Ovary (tissue), 7 donors: ENCODE measurements at regions not wholly inside any gene's neighbourhood (a gene's known extent, or its start where the extent isn't known, plus 50 kb on each side); places are given as distances from the start of the nearest gene placed in this dataset.

Experiments
- DNase-seq, 5 donors: peaks; one replicate each; pipeline ENCODE4 v3.0.0-alpha.2; 2019 to 2020
- H3K27ac ChIP-seq, 2 donors: fragments of 200-600 bp; one replicate each; pipeline versions ENCODE4 v1.5.1 to v1.8.0; 2019 to 2022
- H3K27me3 ChIP-seq: fragments of 200-600 bp; one replicate; pipeline ENCODE4 v1.8.0; 2022
- H3K36me3 ChIP-seq: fragments of 200-600 bp; sonication (generic); one replicate; pipeline ENCODE4 v1.5.1; 2019
- H3K4me1 ChIP-seq: one replicate; pipeline ENCODE4 v1.8.1; 2013; ENCODE audit warnings: mild to moderate bottlenecking, moderate library complexity; ENCODE audit not compliant: insufficient read depth
- H3K4me3 ChIP-seq: fragments of 200-600 bp; sonication (generic); one replicate; pipeline ENCODE4 v1.5.1; 2017
- H3K9me3 ChIP-seq, 2 donors: fragments of 200-600 bp in 1 of 2; sonication (generic) in 1 of 2; one replicate each; pipeline versions ENCODE4 v1.5.1 to v1.8.1; 2013 to 2019; ENCODE audit warnings: mild to moderate bottlenecking in 1 of 2, moderate library complexity in 1 of 2
- EP300 ChIP-seq: sonication (generic); formaldehyde crosslinking; IDR thresholded peaks from one replicate; pipeline ENCODE4 v1.6.1; 2017; ENCODE audit warnings: antibody characterized with exemption
- POLR2A ChIP-seq: fragments of 450-650 bp; IDR thresholded peaks from one replicate; pipeline ENCODE4 v1.6.1; 2017; ENCODE audit warnings: antibody characterized with exemption, mild to moderate bottlenecking, moderate library complexity
- WGBS, 3 donors: extraction: QIAGEN DNeasy Blood & Tissue Kit in 1 of 3; methylation state at CpG; one replicate each; pipeline versions ENCODE4 v1.1.5 to v1.1.7; 2013 to 2017; 5-methylcytosine and 5-hydroxymethylcytosine counted together
- intact Hi-C, 4 donors: fragments of 100-400 bp; cut with DNase I; formaldehyde crosslinking; loops; one replicate each; pipeline versions ENCODE4 v1.11.0 to v1.15.1; 2022 to 2023
- TF ChIP-seq, protein P1 (sequence below), 3 donors: fragments of 450-650 bp in 2 of 3; fragments of 200-600 bp in 1 of 3; IDR thresholded peaks; one replicate each; pipeline versions ENCODE4 v1.5.1 to v1.8.0; 2016 to 2022; ENCODE audit warnings: antibody characterized with exemption in 3 of 3, mild to moderate bottlenecking in 1 of 3
- donor health status: DM: no; HTN: no; CAD: no; lungs with moderate emphysema.
- donor health status: DM: no; HTN: no; CAD: no.
- donor health status: Bipolar disorder and iron deficiency.
- donor health status: DM: no; HTN: no; CAD: no.
- donor health status: DM: yes; HTN: yes; CAD: no.

GRCh38 chrX:129233786-129234185, 289.5 kb downstream of the SMARCA1 start:
- 56 to 65% (median 57%) methylated on average over 1 of the region's 1 CpG for WGBS, 3 donors

GRCh38 chrX:129230850-129231512, 292.3 kb downstream of the SMARCA1 start:
- Histone ChIP-seq H3K36me3 (no peaks in the 10 kb centered on the region), H3K4me1 (no peaks in the 10 kb centered on the region), H3K27me3 (no peaks in the 10 kb centered on the region), H3K9me3 (no peaks in the 10 kb centered on the region), H3K27ac (no peak overlapping the region), H3K4me3 (no peak overlapping the region)
- intact Hi-C loops = no loop called here
- DNase-seq = no peak
- TF ChIP-seq POLR2A (no peak), EP300 (no peak)
- TF ChIP-seq, protein P1, sequence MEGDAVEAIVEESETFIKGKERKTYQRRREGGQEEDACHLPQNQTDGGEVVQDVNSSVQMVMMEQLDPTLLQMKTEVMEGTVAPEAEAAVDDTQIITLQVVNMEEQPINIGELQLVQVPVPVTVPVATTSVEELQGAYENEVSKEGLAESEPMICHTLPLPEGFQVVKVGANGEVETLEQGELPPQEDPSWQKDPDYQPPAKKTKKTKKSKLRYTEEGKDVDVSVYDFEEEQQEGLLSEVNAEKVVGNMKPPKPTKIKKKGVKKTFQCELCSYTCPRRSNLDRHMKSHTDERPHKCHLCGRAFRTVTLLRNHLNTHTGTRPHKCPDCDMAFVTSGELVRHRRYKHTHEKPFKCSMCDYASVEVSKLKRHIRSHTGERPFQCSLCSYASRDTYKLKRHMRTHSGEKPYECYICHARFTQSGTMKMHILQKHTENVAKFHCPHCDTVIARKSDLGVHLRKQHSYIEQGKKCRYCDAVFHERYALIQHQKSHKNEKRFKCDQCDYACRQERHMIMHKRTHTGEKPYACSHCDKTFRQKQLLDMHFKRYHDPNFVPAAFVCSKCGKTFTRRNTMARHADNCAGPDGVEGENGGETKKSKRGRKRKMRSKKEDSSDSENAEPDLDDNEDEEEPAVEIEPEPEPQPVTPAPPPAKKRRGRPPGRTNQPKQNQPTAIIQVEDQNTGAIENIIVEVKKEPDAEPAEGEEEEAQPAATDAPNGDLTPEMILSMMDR (IDR thresholded peaks at IDR 0.05) = no peak
- 38 to 56% (median 49%) methylated on average over 5 of the region's 5 CpGs for WGBS, 3 donors

More at GRCh38 chrX:129233786-129234185, 289.5 kb downstream of the SMARCA1 start:
- no peaks in the 10 kb centered on the region for H3K36me3 ChIP-seq
- no peak overlapping the region for H3K27ac ChIP-seq
- H3K4me1 ChIP-seq = no peaks in the 10 kb centered on the region
- no peak for DNase-seq
- H3K4me3 ChIP-seq = no peak overlapping the region
- H3K9me3 ChIP-seq = no peaks in the 10 kb centered on the region
- H3K27me3 ChIP-seq = no peaks in the 10 kb centered on the region
- no peak for TF ChIP-seq POLR2A
- no peak for TF ChIP-seq EP300
- intact Hi-C loops = no loop called here

DNA sequence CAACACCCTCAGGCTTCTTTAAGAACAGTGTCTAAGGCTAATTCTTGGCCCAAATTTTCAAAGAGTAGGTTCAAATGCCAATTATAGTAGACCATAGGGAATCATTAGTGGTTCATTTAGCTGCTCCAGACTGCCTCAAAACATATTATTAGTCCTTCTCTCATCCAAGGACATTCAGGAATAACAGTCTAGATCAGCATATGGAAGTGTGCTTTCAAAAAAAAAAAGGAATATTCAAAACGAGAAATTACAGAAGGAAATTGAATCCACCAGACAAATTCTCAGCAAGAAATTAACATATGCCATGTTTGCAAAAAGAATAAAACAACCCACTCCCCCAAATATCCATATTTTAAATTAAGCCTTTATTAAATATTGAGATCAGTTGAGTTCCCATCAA, 293.1 kb downstream of the SMARCA1 start:
- Histone ChIP-seq H3K4me1 (no peaks in the 10 kb centered on the region), H3K4me3 (no peak overlapping the region), H3K27me3 (no peaks in the 10 kb centered on the region), H3K36me3 (no peaks in the 10 kb centered on the region), H3K27ac (no peak overlapping the region), H3K9me3 (no peaks in the 10 kb centered on the region)
- WGBS, 3 donors = 29 to 44% (median 43%) methylated on average over 1 of the region's 1 CpG
- no peak for TF ChIP-seq EP300
- TF ChIP-seq, protein P1 (IDR thresholded peaks at IDR 0.05) = no peak
- TF ChIP-seq POLR2A = no peak
- intact Hi-C loops = no loop called here
- DNase-seq = no peak

DNA sequence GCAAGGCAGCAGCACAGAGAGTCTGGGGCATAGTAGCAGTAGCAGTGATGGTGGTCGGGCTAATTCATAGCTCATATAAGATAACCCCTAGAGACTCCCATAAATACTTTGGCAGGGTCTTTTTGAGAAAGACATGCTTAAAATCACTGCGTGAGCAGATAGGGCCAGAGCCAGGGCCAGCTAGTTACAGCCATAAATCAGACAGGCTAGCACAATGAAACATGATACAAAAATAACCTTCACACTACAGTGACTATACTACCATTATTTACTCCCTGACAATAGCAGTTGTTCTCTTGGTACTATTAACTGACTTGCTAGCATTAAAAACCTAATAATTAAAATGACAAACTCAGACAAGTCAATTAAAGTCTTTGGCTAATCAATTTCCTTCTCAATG, 295.9 kb downstream of the SMARCA1 start:
- Histone ChIP-seq H3K36me3 (no peaks in the 10 kb centered on the region), H3K27me3 (no peaks in the 10 kb centered on the region), H3K9me3 (no peaks in the 10 kb centered on the region), H3K4me3 (no peak overlapping the region), H3K27ac (no peak overlapping the region), H3K4me1 (no peaks in the 10 kb centered on the region)
- WGBS, 3 donors = 20 to 39% (median 35%) methylated on average over 2 of the region's 2 CpGs
- intact Hi-C loops = no loop called here
- no peak for DNase-seq
- TF ChIP-seq EP300 (no peak), POLR2A (no peak)

GRCh38 chrX:129193357-129193756, 329.9 kb downstream of the SMARCA1 start:
- no peaks in the 10 kb centered on the region for H3K4me1 ChIP-seq
- DNase-seq = peak in 1 of 5 donors; percentile 15
- intact Hi-C loops = no loop called here
- H3K27ac ChIP-seq = no peak overlapping the region
- WGBS, 3 donors = 56 to 58% (median 57%) methylated on average over 4 of the region's 4 CpGs
- TF ChIP-seq POLR2A = no peak
- no peak for TF ChIP-seq EP300
- TF ChIP-seq, protein P1 (IDR thresholded peaks at IDR 0.05) = no peak
- no peak overlapping the region for H3K4me3 ChIP-seq
- H3K27me3 ChIP-seq = no peaks in the 10 kb centered on the region
- H3K9me3 ChIP-seq = no peaks in the 10 kb centered on the region
- no peaks in the 10 kb centered on the region for H3K36me3 ChIP-seq
